ENCODE measurements at regions not wholly inside any gene's neighbourhood (a gene's known extent, or its start where the extent isn't known, plus 50 kb on each side); places are given as distances from the start of the nearest gene placed in this dataset.
A peak's percentile ranks its signal among the peaks of the same experiment; 100 is the strongest.
"Not testable (repeated sequence)": the region's sequence is repeated elsewhere in the genome, so short reads cannot be mapped to it uniquely, and the experiment has no call there.

DNA sequence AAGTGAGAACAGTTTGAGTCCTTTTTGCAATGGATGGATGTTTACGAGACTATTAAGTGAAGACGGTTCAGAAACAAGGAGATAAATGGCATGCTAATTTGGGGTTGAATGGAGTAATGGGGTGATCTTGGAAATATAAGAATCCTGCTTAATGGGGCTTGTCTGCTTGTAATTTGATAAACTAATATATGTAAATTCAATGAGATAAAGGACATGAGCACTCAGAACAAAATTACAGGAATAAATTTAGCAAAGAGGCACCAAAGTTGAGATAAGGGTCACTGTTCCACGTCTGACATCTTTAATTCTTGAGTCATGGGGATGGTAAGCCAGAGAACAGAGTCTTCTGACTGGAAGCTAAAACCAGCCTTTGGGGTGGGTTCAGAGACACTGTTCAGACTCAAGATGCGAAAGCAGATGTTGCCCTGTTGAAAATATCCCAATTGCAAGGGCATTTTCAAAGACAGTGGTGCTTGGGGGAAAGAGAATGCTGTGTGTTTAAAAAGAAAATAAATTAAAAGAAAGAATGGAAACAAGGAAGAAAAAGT, 67.8 kb upstream of the CHRNB4 start:
- DNase-seq = no peak

DNA sequence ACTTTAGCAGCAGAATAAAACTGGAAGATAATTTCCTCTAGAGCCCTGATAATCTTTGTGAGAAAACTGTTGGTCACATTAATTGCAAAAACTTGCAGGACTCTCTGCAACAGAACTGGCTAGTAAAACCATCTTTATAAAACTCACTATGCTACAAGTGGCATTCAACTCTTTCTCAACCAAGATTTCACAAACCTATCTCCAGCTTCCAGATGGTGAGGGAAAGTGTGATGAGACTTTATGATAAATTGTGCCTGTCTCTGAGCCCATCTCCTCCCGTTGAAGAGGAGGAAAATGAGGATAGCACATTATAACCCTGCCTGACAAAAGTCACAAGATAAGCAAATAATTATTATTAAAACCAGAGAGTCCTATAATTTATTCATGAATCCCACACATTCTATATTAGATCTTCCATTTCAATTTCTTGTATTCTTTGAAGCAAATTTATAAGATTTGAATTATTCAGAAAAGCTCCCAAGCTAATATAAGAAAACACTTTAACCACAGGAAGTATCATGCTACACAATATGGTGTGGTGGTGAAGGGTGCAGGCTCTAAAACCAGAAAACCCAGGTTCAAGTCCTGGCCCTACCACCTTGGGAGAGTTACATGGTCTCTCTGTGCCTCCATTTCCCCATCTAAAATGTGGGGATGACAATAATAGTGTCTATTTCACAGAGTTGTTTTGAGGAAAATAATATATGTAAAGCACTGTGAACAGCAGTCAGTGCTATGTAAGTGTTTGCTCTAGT, 65.6 kb upstream of the CHRNB4 start:
- peak in 1 of 5 experiments; percentile 10 for DNase-seq

DNA sequence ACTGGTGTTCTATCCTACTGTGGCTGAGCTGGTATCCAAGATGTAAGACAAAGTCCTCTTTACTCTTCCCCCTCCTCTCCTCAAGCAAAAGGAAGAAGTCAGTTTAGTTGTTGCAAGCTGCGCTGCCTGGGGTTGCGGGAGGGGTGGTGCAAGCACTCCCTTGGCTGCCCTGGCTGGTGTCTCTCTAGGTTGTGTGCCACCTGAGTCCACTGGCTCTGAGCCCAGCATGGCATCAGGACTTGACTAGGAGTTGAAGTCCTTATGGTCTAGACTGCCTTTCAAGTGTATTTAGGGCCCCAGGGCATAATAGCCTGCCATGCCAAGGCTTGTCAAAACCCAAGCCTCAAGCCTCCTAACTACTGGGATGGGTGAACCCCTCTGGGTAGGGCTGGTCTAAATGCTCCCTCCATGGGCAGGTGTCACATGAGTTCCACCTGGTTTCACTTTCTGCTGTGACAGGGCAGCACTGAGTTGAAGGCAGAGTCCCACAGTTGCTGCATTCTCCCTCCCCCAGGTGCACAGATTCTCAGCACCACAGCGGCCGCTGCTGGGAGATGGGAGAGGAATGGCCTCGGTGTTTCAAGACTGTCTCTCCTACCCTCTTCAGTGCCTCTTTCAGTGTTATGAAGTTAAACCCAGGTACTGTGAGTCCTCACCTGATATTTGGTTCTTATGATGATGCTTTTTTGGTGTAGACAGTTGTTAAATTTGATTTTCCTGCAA, 62.5 kb upstream of the CHRNB4 start:
- not testable (repeated sequence) for DNase-seq

DNA sequence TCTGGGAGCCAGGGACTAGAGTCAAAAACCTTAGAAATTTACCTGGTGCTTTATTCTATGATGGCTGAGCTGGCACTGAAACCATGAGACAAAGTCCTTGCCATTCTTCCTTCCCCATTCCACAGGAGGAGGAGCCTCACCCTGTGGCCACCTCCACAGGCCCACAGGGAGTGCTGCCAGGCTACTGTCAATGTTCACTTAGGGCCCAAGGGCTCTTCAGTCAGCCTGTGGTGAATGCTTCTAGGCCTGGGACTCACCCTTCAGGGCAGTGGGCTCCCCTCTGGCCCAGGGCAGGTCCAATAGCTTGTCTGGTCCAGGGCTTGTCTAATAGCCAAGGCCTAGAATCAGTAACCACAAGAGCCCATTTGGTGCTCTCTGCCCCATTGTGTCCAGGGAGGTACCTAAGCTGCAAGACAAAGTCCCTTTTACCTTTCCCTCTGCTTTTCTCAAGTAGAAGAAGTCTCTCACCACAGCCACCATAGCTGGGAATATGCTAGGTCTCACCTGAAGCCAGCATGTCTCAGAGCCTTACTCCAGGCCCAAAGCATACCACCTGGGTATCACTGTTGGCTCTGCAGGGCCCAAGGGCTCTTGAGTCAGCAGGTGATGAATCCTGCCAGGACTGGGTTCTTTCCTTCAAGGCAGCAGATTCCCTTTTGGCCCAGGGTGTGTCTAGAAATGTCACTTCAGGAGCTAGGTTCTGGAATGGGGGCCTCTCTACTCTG, 61.8 kb upstream of the CHRNB4 start:
- DNase-seq = no peak

DNA sequence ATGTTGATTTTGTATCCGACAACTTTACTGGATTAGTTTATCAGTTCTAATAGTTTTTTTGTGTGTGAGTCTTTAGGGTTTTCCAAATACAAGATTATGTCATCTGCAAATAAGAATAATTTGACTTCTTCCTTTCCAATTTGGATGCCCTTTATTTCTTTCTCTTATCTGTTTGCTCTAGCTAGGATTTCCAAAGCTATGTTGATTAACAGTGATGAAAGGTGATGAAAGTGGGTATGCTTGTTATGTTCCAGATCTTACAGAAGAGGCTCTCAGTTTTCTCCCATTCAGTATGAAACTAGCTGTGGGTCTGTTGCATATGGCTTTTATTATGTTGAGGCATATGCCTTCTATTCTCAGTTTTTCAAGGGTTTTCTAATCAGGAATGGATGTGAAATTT, 56.4 kb upstream of the CHRNB4 start:
- no peak for DNase-seq

DNA sequence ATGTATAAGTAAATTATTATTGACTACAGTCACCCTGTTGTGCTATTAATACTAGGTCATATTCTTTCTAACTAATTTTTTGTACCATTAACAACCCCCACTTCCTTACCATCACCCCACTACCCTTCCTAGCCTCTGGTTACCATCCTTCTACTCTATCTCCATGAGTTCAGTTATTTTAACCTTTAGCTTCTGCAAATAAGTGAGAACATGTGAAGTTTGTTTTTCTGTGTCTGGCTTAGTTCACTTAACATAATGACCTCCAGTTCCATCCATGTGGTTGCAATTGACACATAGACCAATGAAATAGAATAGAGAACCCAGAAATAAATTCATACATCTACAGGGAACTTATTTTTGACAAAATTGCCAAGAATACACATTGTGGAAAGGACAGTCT, 55.4 kb upstream of the CHRNB4 start:
- DNase-seq = no peak

DNA sequence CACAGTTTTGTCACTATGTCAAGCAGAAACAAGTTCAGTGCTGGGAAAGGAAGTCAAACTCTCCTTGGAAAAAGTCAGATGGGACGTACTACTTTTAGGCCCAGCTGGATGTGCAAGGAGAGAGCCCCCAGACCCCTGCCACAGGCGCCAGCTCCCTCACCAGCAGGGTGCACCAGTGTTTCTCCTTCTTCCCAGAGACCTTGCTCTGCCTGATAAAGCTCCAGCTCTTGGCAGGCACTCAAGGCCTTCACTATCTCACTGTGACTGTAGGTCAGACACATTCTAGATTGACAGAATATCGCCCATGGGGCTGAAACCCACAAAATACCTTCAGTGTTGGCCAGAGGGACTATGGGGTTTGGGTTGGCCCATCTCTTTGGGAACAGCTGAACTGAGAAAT, 54.8 kb upstream of the CHRNB4 start:
- no peak for DNase-seq

DNA sequence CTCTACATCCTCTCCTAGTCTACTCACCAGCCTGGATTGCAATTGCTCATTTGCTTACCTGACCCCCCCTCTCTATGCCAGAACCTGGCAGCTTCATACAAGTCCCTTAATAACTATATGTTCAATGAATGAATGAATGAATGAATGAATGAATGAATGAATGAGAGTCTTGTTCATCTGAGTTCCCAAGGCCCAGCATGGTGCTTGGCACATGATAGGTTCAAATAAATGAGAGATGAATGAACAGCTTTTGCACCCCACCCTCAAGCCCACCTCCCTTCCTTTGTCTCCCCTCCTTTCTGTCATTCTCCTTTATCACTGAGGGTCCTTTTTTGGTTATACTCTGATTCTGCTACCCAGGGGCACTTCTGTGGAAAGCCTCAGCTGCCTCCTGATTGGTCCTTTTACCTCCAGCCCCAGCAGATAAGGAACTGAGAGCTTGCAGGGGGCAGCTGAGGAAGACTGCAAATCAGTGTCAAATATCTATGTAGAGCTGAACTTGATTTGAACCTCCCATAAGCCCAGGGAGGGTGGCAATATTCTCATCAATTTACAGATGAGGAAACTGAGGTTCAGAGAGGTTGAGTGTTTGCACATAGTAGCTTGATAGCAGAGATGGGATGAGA, 54.1 kb upstream of the CHRNB4 start:
- DNase-seq = no peak

DNA sequence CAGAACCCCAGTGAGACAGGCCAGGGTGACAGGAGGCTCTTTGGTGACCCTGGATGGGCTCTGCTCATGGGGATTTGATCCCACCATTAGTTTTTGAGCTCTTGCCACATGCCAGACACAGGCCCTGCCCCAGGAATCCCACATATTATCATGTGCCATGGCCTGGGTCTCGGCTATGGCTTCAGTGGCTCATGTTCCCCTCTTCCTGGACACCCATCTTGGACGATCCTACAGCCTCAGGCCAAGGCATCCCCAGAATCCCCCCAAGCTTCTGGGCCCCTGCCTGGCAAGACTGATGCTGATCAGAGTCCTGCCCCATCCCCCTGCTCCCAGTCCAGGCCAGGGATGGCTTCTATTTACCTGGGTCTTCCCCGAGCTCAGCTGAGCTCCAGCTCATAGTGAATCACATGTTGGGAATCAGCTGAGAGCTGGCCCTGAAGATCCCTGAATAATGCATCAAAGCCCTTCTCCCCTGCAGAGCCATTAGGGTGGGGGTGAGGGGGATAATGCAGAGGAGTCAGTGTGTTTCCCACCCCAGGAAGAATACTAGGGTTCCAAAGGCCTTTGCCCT, 50.9 kb upstream of the CHRNB4 start:
- DNase-seq = no peak

DNA sequence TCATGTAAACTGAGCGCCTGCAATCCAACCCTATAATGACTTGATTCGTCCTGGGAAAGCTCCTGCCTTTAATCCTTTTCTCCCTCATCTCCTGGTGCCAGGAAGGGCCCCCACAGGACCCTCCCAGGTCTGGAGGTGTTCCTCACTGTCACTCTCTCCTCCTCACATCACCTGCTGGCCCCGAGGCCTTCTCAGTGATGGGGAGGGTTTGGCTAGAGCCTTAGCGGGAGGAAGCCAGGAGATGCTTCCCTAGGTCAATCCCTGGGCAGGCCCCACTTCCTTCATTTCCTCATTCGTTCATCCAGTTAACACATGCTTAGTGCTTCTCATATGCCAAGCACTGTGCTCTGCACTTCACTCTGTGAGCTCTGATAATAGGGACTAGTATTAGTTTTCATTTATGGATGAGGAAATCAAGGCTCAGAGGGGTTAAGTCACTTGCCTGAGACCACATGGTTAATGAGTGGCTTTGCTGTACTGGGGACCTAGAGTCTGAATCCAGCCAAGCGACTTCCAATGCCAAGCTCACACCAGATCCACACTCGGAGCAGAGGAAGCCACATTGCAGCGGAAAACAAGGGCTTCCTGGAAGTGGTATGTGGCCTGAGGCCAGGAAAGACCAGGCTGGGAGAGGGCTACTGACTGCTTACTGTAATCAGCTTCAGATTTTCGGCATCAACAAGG, 50.3 kb upstream of the CHRNB4 start:
- no peak for DNase-seq
